ENCODE measurements at regions not wholly inside any gene's neighbourhood (a gene's known extent, or its start where the extent isn't known, plus 50 kb on each side); places are given as distances from the start of the nearest gene placed in this dataset.

DNA sequence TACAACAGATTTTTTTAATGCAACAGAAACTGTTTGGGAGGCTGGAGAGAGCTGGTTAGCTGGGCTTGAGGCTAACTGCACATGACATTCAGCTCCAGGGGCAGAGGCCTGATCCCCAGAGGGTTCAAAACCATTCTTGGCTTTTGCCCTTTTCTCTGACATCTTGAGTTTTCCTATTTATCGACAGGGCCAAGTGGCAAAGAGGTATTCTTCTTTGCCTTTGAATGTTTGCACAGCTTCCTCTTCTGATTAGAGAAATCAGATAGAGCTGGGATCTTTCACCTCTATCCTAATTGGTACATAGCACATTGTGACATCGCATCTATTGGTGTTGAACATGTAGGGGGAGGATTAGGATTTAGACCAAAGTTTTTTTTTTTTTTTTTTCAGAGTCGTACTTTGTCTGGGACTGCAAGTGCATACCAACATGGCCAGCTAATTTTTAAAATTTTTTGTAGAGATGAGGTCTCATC is 143.7 kb downstream of the ACTBL2 start:
- no peak overlapping the region for H3K27ac Mint-ChIP-seq
- intact Hi-C loops (cut with micrococcal nuclease) = no loop called here
- H3K4me2 ChIP-seq (replicated peaks; ENCODE audit: extremely low read depth, low read length, poor library complexity, severe bottlenecking) = no peak overlapping the region

DNA sequence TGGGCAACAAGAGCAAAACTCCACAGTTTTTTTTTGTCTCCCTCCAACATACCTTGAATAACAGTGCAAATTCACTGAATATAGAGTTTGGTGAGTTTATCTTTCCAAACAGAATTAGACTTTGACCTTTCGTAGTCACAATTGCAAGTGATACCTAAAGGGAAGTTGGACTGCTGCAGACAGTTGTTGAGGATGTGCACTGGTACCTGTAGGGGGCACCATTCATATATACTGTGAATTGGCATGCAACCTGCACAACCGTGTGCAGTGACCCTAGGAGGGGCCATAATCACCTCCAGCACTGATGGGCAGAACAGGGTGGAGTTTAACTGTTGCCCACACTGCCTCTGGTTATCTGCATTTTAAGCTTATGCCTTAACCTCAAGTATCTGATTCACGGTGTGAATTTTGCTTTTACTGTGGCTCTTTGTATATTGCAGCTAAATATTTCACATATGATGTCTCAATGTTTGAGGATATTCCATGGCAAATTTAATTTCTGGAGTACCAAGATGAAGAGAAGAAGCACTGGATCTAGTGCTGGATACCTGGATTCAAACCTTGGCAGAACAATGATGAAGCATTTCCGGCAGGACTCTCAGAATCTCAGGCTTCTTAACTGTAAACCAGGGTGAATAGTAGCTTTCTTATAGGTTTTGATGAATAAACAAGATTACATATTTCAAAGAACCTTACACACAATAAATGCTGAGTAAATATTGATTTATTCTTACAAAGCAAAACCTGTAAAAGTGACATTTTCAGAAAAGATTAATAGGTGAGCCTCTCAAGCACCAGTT is 144.3 kb downstream of the ACTBL2 start:
- Histone ChIP-seq H3K9ac (ENCODE audit: insufficient read depth, low read length, poor library complexity, severe bottlenecking) (no peak overlapping the region), H2AFZ (ENCODE audit: insufficient read depth, low read depth, low read length, poor library complexity, severe bottlenecking) (no peak overlapping the region), H3K9me3 (replicated peaks in 1 of 2; ENCODE audit: control insufficient read depth in 1 of 2, insufficient read depth in 1 of 2, low read length in 2 of 2) (no peaks in the 10 kb centered on the region), H4K20me1 (ENCODE audit: insufficient read depth, low read length) (no peaks in the 10 kb centered on the region), H3K4me3 (replicated peaks in 1 of 3; ENCODE audit: low read depth in 2 of 3, low read length in 3 of 3) (no peak overlapping the region), H3K36me3 (replicated peaks in 1 of 2; ENCODE audit: control insufficient read depth in 1 of 2, insufficient read depth in 2 of 2, low read length in 2 of 2) (no peaks in the 10 kb centered on the region), H3K27ac (ENCODE audit: low read depth in 1 of 2, low read length in 2 of 2) (no peak overlapping the region), H3K79me2 (ENCODE audit: insufficient read depth, low read length) (no peaks in the 10 kb centered on the region), H3K4me1 (ENCODE audit: control insufficient read depth in 1 of 2, insufficient read depth in 2 of 2, low read length in 2 of 2) (no peaks in the 10 kb centered on the region), H3K27me3 (ENCODE audit: control insufficient read depth in 2 of 2, insufficient read depth in 2 of 2, low read length in 2 of 2) (no peaks in the 10 kb centered on the region), H3K4me2 (replicated peaks; ENCODE audit: extremely low read depth, low read length, poor library complexity, severe bottlenecking) (no peak overlapping the region)
- peaks cover 0 to 2% (median 0%) of the 10 kb centered on the region in 3 donors for H3K27me3 Mint-ChIP-seq (ENCODE audit: low read depth in 3 of 3)
- DNase-seq = peak in 1 of 3 donors; percentile 6
- H3K27ac Mint-ChIP-seq = no peak overlapping the region
- H3K4me1 Mint-ChIP-seq = peaks cover 2% of the 10 kb centered on the region
- 29% methylated on average over 1 of the region's 4 CpGs for WGBS (ENCODE audit: insufficient coverage)
- H3K36me3 Mint-ChIP-seq = no peaks in the 10 kb centered on the region
- no peaks in the 10 kb centered on the region for H3K9me3 Mint-ChIP-seq
- TF ChIP-seq, protein P1, sequence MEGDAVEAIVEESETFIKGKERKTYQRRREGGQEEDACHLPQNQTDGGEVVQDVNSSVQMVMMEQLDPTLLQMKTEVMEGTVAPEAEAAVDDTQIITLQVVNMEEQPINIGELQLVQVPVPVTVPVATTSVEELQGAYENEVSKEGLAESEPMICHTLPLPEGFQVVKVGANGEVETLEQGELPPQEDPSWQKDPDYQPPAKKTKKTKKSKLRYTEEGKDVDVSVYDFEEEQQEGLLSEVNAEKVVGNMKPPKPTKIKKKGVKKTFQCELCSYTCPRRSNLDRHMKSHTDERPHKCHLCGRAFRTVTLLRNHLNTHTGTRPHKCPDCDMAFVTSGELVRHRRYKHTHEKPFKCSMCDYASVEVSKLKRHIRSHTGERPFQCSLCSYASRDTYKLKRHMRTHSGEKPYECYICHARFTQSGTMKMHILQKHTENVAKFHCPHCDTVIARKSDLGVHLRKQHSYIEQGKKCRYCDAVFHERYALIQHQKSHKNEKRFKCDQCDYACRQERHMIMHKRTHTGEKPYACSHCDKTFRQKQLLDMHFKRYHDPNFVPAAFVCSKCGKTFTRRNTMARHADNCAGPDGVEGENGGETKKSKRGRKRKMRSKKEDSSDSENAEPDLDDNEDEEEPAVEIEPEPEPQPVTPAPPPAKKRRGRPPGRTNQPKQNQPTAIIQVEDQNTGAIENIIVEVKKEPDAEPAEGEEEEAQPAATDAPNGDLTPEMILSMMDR (IDR thresholded peaks at IDR 0.05) = peak; percentile 42
- intact Hi-C loops (cut with micrococcal nuclease) = no loop called here
- no peak overlapping the region for H3K4me3 Mint-ChIP-seq

More for the DNA sequence above, 143.7 kb downstream of the ACTBL2 start:
- Mint-ChIP-seq H3K4me1 (peaks cover 2% of the 10 kb centered on the region), H3K4me3 (no peak overlapping the region), H3K36me3 (no peaks in the 10 kb centered on the region), H3K9me3 (no peaks in the 10 kb centered on the region), H3K27me3 (ENCODE audit: low read depth in 3 of 3) (peaks cover 0 to 2% (median 0%) of the 10 kb centered on the region in 3 donors)
- no peak overlapping the region for H3K4me3 ChIP-seq (replicated peaks in 1 of 3; ENCODE audit: low read depth in 2 of 3, low read length in 3 of 3)
- no peaks in the 10 kb centered on the region for H3K79me2 ChIP-seq (ENCODE audit: insufficient read depth, low read length)
- no peaks in the 10 kb centered on the region for H3K27me3 ChIP-seq (ENCODE audit: control insufficient read depth in 2 of 2, insufficient read depth in 2 of 2, low read length in 2 of 2)
- H3K9ac ChIP-seq (ENCODE audit: insufficient read depth, low read length, poor library complexity, severe bottlenecking) = no peak overlapping the region
- no peak overlapping the region for H3K27ac ChIP-seq (ENCODE audit: low read depth in 1 of 2, low read length in 2 of 2)
- no peak overlapping the region for H2AFZ ChIP-seq (ENCODE audit: insufficient read depth, low read depth, low read length, poor library complexity, severe bottlenecking)
- 50% methylated on average over 1 of the region's 3 CpGs for WGBS (ENCODE audit: insufficient coverage)
- DNase-seq = no peak
- H3K36me3 ChIP-seq (replicated peaks in 1 of 2; ENCODE audit: control insufficient read depth in 1 of 2, insufficient read depth in 2 of 2, low read length in 2 of 2) = no peaks in the 10 kb centered on the region
- TF ChIP-seq, protein P1 (IDR thresholded peaks at IDR 0.05) = no peak
- H4K20me1 ChIP-seq (ENCODE audit: insufficient read depth, low read length) = no peaks in the 10 kb centered on the region
- no peaks in the 10 kb centered on the region for H3K9me3 ChIP-seq (replicated peaks in 1 of 2; ENCODE audit: control insufficient read depth in 1 of 2, insufficient read depth in 1 of 2, low read length in 2 of 2)
- H3K4me1 ChIP-seq (ENCODE audit: control insufficient read depth in 1 of 2, insufficient read depth in 2 of 2, low read length in 2 of 2) = no peaks in the 10 kb centered on the region
